SH-SY5Y (cell line): ENCODE measurements at regions not wholly inside any gene's neighbourhood (a gene's known extent, or its start where the extent isn't known, plus 50 kb on each side); places are given as distances from the start of the nearest gene placed in this dataset.

Experiments used
- GATA2 ChIP-seq: IDR thresholded peaks from 2 replicates; pipeline ENCODE4 v1.6.1; 2011; ENCODE audit warnings: mild to moderate bottlenecking, low read depth, low read length
- GATA3 ChIP-seq: IDR thresholded peaks from 2 replicates; pipeline ENCODE4 v1.6.1; 2011; ENCODE audit warnings: low read depth, mild to moderate bottlenecking, low read length, moderate library complexity

DNA sequence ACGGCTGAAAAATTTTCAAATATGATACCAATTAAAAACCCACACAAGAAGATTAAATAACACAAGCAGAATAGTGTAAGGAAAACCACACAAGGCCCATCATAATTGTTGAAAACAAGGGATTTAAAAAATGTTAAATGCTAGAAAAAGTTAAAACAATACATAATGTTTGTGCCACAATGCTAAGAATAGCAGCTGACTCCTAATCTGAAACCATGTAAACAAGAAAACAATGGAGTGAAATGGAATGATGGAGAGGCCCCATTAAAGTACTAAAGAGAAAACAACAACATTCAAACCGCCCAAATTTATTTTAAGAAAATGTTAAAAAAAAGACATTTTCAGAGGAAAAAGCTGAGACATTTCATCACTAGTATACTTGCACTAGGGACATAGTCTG lies 663.6 kb upstream of the NCAM2 start:
- no peak for TF ChIP-seq GATA3
- TF ChIP-seq GATA2, result no peak
